Neural cell (in vitro differentiated cells): ENCODE measurements at regions not wholly inside any gene's neighbourhood (a gene's known extent, or its start where the extent isn't known, plus 50 kb on each side); places are given as distances from the start of the nearest gene placed in this dataset.

Experiments used
- H2AFZ ChIP-seq: fragments of 200-600, 300-800 bp; sonication (generic), shearing (Covaris generic); 2 replicates; pipeline ENCODE4 v1.6.0; 2014; ENCODE audit warnings: low read depth, mild to moderate bottlenecking, antibody characterized with exemption, low read length, moderate library complexity
- H3F3A ChIP-seq: fragments of 200-600 bp; shearing (Covaris generic); 2 replicates; pipeline ENCODE4 v1.6.1; 2016; ENCODE audit warnings: mild to moderate bottlenecking, moderate library complexity, mixed read lengths, antibody characterized with exemption, low read length; ENCODE audit not compliant: insufficient read depth, poor library complexity, severe bottlenecking
- H3K27ac ChIP-seq: fragments of 200-600, 300-800 bp; sonication (generic), shearing (Covaris generic); 2 replicates; pipeline ENCODE4 v1.5.1; 2014; ENCODE audit warnings: mild to moderate bottlenecking, low read length, moderate library complexity
- H3K27me3 ChIP-seq: fragments of 300-800, 200-600 bp; sonication (generic), shearing (Covaris generic); 2 replicates; pipeline ENCODE4 v1.6.0; 2014; ENCODE audit warnings: mild to moderate bottlenecking, low read depth, low read length, moderate library complexity; ENCODE audit not compliant: insufficient read depth
- H3K36me3 ChIP-seq: fragments of 300-800, 200-600 bp; sonication (generic), shearing (Covaris generic); 2 replicates; pipeline ENCODE4 v1.5.1; 2014; ENCODE audit warnings: mild to moderate bottlenecking, antibody characterized with exemption, low read length, moderate library complexity; ENCODE audit not compliant: insufficient read depth
- H3K4me2 ChIP-seq: fragments of 300-800, 200-600 bp; sonication (generic), shearing (Covaris generic); 2 replicates; pipeline ENCODE4 v1.6.0; 2014; ENCODE audit warnings: mild to moderate bottlenecking, low read length
- H3K4me3 ChIP-seq: fragments of 300-800, 200-600 bp; sonication (generic), shearing (Covaris generic); 2 replicates; pipeline ENCODE4 v1.5.1; 2014; ENCODE audit warnings: mild to moderate bottlenecking, low read length, moderate library complexity
- H3K79me2 ChIP-seq: fragments of 200-600 bp; shearing (Covaris generic); replicated peaks from 2 replicates; pipeline ENCODE4 v1.6.0; 2014; ENCODE audit warnings: mild to moderate bottlenecking, low read length, moderate library complexity; ENCODE audit not compliant: insufficient read depth
- H3K9ac ChIP-seq: fragments of 300-800, 200-600 bp; sonication (generic), shearing (Covaris generic); 2 replicates; pipeline ENCODE4 v1.6.1; 2016; ENCODE audit warnings: mild to moderate bottlenecking, low read length, mixed read lengths
- H3K9me2 ChIP-seq: fragments of 200-600 bp; shearing (Covaris generic); 2 replicates; pipeline ENCODE4 v1.6.1; 2016; ENCODE audit warnings: mild to moderate bottlenecking, low read length, mixed read lengths; ENCODE audit not compliant: insufficient read depth
- H3K9me3 ChIP-seq: fragments of 200-600, 300-800 bp; sonication (generic), shearing (Covaris generic); 2 replicates; pipeline ENCODE4 v1.6.1; 2016; ENCODE audit warnings: mild to moderate bottlenecking, mixed run types, low read length, moderate library complexity, mixed read lengths
- H4K20me1 ChIP-seq: fragments of 200-600 bp; shearing (Covaris generic); 2 replicates; pipeline ENCODE4 v1.6.1; 2016; ENCODE audit warnings: mild to moderate bottlenecking, mixed run types; ENCODE audit not compliant: insufficient read depth
- CTCF ChIP-seq: fragments of 450-650 bp; IDR thresholded peaks from 2 replicates; pipeline ENCODE4 v1.5.1; 2014; ENCODE audit warnings: antibody characterized with exemption, mild to moderate bottlenecking, moderate library complexity; ENCODE audit not compliant: poor library complexity, severe bottlenecking
- EP300 ChIP-seq: fragments of 450-650 bp; conservative IDR thresholded peaks from 2 replicates; pipeline ENCODE4 v1.6.1; 2014; ENCODE audit warnings: antibody characterized with exemption, mild to moderate bottlenecking, moderate library complexity; ENCODE audit not compliant: poor library complexity, severe bottlenecking
- EZH2 ChIP-seq: fragments of 200-600, 300-800 bp; shearing (Covaris generic), sonication (generic); IDR thresholded peaks from 2 replicates; pipeline ENCODE4 v1.6.1; 2014; ENCODE audit warnings: antibody characterized with exemption, low read length, borderline replicate concordance, mild to moderate bottlenecking; ENCODE audit not compliant: insufficient read depth, poor library complexity, severe bottlenecking
- MXI1 ChIP-seq: fragments of 450-650 bp; conservative IDR thresholded peaks from 2 replicates; pipeline ENCODE4 v1.6.1; 2014; ENCODE audit warnings: antibody characterized with exemption, mild to moderate bottlenecking; ENCODE audit not compliant: poor library complexity, severe bottlenecking
- POLR2AphosphoS5 ChIP-seq: IDR thresholded peaks from 2 replicates; pipeline ENCODE4 v1.6.1; 2012
- RAD21 ChIP-seq: fragments of 450-650 bp; conservative IDR thresholded peaks from 2 replicates; pipeline ENCODE4 v1.6.1; 2014; ENCODE audit warnings: antibody characterized with exemption, mild to moderate bottlenecking, moderate library complexity
- REST ChIP-seq: IDR thresholded peaks from 2 replicates; pipeline ENCODE4 v1.6.1; 2012; ENCODE audit warnings: borderline replicate concordance
- SMC3 ChIP-seq: fragments of 450-650 bp; conservative IDR thresholded peaks from 2 replicates; pipeline ENCODE4 v1.6.1; 2014; ENCODE audit warnings: antibody characterized with exemption, mild to moderate bottlenecking, moderate library complexity; ENCODE audit not compliant: poor library complexity
- TAF1 ChIP-seq: IDR thresholded peaks from 2 replicates; pipeline ENCODE4 v1.6.1; 2012; ENCODE audit warnings: low read depth

- H3K27ac ChIP-seq, result no peak overlapping the region
- H3K9ac ChIP-seq, result no peak overlapping the region
- no peaks in the 10 kb centered on the region for H3F3A ChIP-seq
- H3K9me3 ChIP-seq, result no peaks in the 10 kb centered on the region
- H3K9me2 ChIP-seq, result no peaks in the 10 kb centered on the region
- H3K36me3 ChIP-seq, result no peaks in the 10 kb centered on the region
- H3K27me3 ChIP-seq, result no peaks in the 10 kb centered on the region
- H2AFZ ChIP-seq, result no peak overlapping the region
- H3K4me3 ChIP-seq, result no peak overlapping the region
- H3K4me2 ChIP-seq, result no peak overlapping the region
- TF ChIP-seq CTCF (no peak), TAF1 (no peak), EZH2 (no peak), SMC3 (no peak), RAD21 (no peak), POLR2AphosphoS5 (no peak), REST (no peak), MXI1 (no peak)
- no peaks in the 10 kb centered on the region for H4K20me1 ChIP-seq
- H3K79me2 ChIP-seq, result no peaks in the 10 kb centered on the region
Observed at GRCh38 chr4:34629451-34629850, 1614.9 kb downstream of the ARAP2 start.

- H3K4me3 ChIP-seq, result no peak overlapping the region
- no peaks in the 10 kb centered on the region for H3K36me3 ChIP-seq
- H2AFZ ChIP-seq, result no peak overlapping the region
- no peaks in the 10 kb centered on the region for H3K9me2 ChIP-seq
- H3K4me2 ChIP-seq, result no peak overlapping the region
- H3K9me3 ChIP-seq, result no peaks in the 10 kb centered on the region
- H3F3A ChIP-seq, result no peaks in the 10 kb centered on the region
- no peaks in the 10 kb centered on the region for H3K27me3 ChIP-seq
- no peaks in the 10 kb centered on the region for H3K79me2 ChIP-seq
- H3K27ac ChIP-seq, result no peak overlapping the region
- H4K20me1 ChIP-seq, result no peaks in the 10 kb centered on the region
- H3K9ac ChIP-seq, result no peak overlapping the region
- TF ChIP-seq MXI1, result no peak
- no peak for TF ChIP-seq EZH2
- no peak for TF ChIP-seq SMC3
- no peak for TF ChIP-seq POLR2AphosphoS5
- no peak for TF ChIP-seq EP300
- TF ChIP-seq TAF1, result no peak
- no peak for TF ChIP-seq CTCF
- no peak for TF ChIP-seq RAD21
- no peak for TF ChIP-seq REST
Observed at GRCh38 chr4:34633241-34633640, 1611.1 kb downstream of the ARAP2 start.
